ENCODE measurements at regions not wholly inside any gene's neighbourhood (a gene's known extent, or its start where the extent isn't known, plus 50 kb on each side); places are given as distances from the start of the nearest gene placed in this dataset.

DNA sequence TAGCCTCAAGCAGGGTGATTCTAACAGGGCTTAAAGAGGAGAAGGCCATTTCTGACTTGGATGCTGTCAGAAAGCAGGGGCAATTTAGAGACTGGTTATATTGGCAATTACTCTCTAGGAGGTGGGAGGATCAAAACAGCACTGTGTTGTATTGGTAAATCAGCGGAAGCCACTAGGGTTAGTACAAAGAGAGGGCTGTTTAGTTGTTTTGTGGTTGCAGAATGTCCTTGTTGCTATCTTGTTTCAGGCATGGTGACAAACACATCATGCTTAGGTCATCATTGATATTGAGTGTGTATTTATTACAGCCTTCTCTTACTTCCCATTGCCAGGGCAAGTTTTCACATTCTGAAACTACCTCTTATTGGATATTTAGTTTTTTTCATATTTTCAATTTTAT, 165.3 kb downstream of the TAF11L14 start:
- intact Hi-C loops (cut with micrococcal nuclease; ENCODE audit: unreplicated experiment) = no loop called here
- H3K36me3 ChIP-seq (ENCODE audit: control insufficient read depth, insufficient read depth, low read length) = no peaks in the 10 kb centered on the region
- no peak overlapping the region for H3K27ac ChIP-seq (ENCODE audit: low read length)
- H3K4me1 ChIP-seq (ENCODE audit: control insufficient read depth, insufficient read depth, low read length) = no peaks in the 10 kb centered on the region
- no TSS peak for BruUV-seq (replicated peaks)
- H3K9me3 ChIP-seq (ENCODE audit: control insufficient read depth, insufficient read depth, low read depth, low read length) = no peaks in the 10 kb centered on the region
- no peak for ATAC-seq
- in situ Hi-C loops (cut with HindIII; ENCODE audit: low pct_unique_long_range_greater_than_20kb, low sequenced_read_pairs) = no loop called here
- TF ChIP-seq POLR2AphosphoS5 (IDR thresholded peaks at IDR 0.05; ENCODE audit: low read depth, low read length) = no peak
- TF ChIP-seq SIN3A (IDR thresholded peaks at IDR 0.05; ENCODE audit: borderline replicate concordance, insufficient read depth, low read depth, low read length) = no peak
- TF ChIP-seq, protein P1, sequence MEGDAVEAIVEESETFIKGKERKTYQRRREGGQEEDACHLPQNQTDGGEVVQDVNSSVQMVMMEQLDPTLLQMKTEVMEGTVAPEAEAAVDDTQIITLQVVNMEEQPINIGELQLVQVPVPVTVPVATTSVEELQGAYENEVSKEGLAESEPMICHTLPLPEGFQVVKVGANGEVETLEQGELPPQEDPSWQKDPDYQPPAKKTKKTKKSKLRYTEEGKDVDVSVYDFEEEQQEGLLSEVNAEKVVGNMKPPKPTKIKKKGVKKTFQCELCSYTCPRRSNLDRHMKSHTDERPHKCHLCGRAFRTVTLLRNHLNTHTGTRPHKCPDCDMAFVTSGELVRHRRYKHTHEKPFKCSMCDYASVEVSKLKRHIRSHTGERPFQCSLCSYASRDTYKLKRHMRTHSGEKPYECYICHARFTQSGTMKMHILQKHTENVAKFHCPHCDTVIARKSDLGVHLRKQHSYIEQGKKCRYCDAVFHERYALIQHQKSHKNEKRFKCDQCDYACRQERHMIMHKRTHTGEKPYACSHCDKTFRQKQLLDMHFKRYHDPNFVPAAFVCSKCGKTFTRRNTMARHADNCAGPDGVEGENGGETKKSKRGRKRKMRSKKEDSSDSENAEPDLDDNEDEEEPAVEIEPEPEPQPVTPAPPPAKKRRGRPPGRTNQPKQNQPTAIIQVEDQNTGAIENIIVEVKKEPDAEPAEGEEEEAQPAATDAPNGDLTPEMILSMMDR (IDR thresholded peaks at IDR 0.05) = no peak
- TF ChIP-seq, protein P2, sequence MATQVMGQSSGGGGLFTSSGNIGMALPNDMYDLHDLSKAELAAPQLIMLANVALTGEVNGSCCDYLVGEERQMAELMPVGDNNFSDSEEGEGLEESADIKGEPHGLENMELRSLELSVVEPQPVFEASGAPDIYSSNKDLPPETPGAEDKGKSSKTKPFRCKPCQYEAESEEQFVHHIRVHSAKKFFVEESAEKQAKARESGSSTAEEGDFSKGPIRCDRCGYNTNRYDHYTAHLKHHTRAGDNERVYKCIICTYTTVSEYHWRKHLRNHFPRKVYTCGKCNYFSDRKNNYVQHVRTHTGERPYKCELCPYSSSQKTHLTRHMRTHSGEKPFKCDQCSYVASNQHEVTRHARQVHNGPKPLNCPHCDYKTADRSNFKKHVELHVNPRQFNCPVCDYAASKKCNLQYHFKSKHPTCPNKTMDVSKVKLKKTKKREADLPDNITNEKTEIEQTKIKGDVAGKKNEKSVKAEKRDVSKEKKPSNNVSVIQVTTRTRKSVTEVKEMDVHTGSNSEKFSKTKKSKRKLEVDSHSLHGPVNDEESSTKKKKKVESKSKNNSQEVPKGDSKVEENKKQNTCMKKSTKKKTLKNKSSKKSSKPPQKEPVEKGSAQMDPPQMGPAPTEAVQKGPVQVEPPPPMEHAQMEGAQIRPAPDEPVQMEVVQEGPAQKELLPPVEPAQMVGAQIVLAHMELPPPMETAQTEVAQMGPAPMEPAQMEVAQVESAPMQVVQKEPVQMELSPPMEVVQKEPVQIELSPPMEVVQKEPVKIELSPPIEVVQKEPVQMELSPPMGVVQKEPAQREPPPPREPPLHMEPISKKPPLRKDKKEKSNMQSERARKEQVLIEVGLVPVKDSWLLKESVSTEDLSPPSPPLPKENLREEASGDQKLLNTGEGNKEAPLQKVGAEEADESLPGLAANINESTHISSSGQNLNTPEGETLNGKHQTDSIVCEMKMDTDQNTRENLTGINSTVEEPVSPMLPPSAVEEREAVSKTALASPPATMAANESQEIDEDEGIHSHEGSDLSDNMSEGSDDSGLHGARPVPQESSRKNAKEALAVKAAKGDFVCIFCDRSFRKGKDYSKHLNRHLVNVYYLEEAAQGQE (IDR thresholded peaks at IDR 0.05; ENCODE audit: insufficient read depth in 1 of 2, low read depth in 2 of 2, low read length in 1 of 2) = no peak
- no peak for TF ChIP-seq TCF7L2 (IDR thresholded peaks at IDR 0.05; ENCODE audit: low read depth, low read length)
- CTCF ChIA-PET = no interaction called here
- no peak for DNase-seq (ENCODE audit: low read depth, low spot score)
- POLR2A ChIA-PET = no interaction called here
- no peaks in the 10 kb centered on the region for H3K27me3 ChIP-seq (ENCODE audit: control insufficient read depth, insufficient read depth, low read length)
- H3K4me3 ChIP-seq (ENCODE audit: low read depth in 2 of 2, low read length in 2 of 2) = no peak overlapping the region

DNA sequence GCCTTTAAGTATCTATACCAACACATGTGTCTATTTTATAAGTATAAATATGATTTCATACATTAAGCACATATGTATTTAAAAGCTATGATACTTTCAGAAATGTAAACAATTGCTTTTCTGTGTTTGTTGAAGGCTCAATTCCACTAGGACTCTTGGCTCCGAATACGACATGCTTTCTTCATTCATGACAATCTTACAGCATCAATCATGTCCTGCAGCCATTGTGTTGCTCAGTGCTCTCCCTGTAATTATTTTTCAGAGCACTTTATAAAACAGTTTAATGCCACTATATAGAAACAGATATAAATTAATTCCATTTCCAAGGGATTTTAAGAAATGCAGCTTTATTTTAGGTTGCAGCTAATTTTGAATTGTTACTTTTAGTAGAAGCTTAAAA, 167.3 kb downstream of the TAF11L14 start:
- H3K4me1 ChIP-seq (ENCODE audit: control insufficient read depth, insufficient read depth, low read length) = no peaks in the 10 kb centered on the region
- no peaks in the 10 kb centered on the region for H3K36me3 ChIP-seq (ENCODE audit: control insufficient read depth, insufficient read depth, low read length)
- H3K27ac ChIP-seq (ENCODE audit: low read length) = no peak overlapping the region
- in situ Hi-C loops (cut with HindIII; ENCODE audit: low pct_unique_long_range_greater_than_20kb, low sequenced_read_pairs) = no loop called here
- TF ChIP-seq POLR2AphosphoS5 (IDR thresholded peaks at IDR 0.05; ENCODE audit: low read depth, low read length) (no peak), SIN3A (IDR thresholded peaks at IDR 0.05; ENCODE audit: borderline replicate concordance, insufficient read depth, low read depth, low read length) (no peak), TCF7L2 (IDR thresholded peaks at IDR 0.05; ENCODE audit: low read depth, low read length) (no peak)
- TF ChIP-seq, protein P2 (IDR thresholded peaks at IDR 0.05; ENCODE audit: insufficient read depth in 1 of 2, low read depth in 2 of 2, low read length in 1 of 2) = no peak
- TF ChIP-seq, protein P1 (IDR thresholded peaks at IDR 0.05) = no peak
- no peaks in the 10 kb centered on the region for H3K9me3 ChIP-seq (ENCODE audit: control insufficient read depth, insufficient read depth, low read depth, low read length)
- intact Hi-C loops (cut with micrococcal nuclease; ENCODE audit: unreplicated experiment) = no loop called here
- CTCF ChIA-PET = no interaction called here
- POLR2A ChIA-PET = no interaction called here
- no peaks in the 10 kb centered on the region for H3K27me3 ChIP-seq (ENCODE audit: control insufficient read depth, insufficient read depth, low read length)
- ATAC-seq = no peak
- no TSS peak for BruUV-seq (replicated peaks)
- DNase-seq (ENCODE audit: low read depth, low spot score) = no peak
- H3K4me3 ChIP-seq (ENCODE audit: low read depth in 2 of 2, low read length in 2 of 2) = no peak overlapping the region
